M059J (cell line): ENCODE measurements at regions not wholly inside any gene's neighbourhood (a gene's known extent, or its start where the extent isn't known, plus 50 kb on each side); places are given as distances from the start of the nearest gene placed in this dataset.

ENCODE experiments used
- DNase-seq: peaks from one replicate; pipeline ENCODE4 v3.0.0-alpha.2; 2012; ENCODE audit warnings: low read depth

GRCh38 chr4:79023799-79024770 is 84.8 kb upstream of the PAQR3 start:
- DNase-seq = no peak

- no peak for DNase-seq
Observed at GRCh38 chr4:79022529-79022928, 83.3 kb upstream of the PAQR3 start.

DNA sequence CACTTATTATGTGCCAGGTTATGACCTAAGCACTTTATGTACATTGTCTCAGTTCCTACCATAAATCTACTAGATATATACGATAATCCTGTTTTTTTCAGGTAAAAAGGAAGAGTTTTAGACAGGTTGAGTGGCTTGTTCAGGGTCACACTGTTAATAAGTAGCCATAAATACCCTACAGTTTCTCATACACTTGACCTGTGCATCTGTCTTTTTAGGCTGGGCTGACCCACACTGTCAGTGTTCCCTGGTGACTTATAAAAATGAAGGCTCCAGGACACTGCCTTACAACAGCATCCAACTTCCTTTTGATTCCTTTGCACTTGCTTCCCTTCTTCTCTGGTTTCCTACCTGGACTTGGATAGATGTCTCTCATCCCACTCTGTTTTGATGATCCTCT is 78.2 kb upstream of the PAQR3 start:
- no peak for DNase-seq

- no peak for DNase-seq
Observed at GRCh38 chr4:79016878-79017277, 77.6 kb upstream of the PAQR3 start.

GRCh38 chr4:79015411-79015810 is 76.2 kb upstream of the PAQR3 start:
- DNase-seq = no peak

GRCh38 chr4:79014230-79014629 is 75.0 kb upstream of the PAQR3 start:
- DNase-seq = no peak

DNA sequence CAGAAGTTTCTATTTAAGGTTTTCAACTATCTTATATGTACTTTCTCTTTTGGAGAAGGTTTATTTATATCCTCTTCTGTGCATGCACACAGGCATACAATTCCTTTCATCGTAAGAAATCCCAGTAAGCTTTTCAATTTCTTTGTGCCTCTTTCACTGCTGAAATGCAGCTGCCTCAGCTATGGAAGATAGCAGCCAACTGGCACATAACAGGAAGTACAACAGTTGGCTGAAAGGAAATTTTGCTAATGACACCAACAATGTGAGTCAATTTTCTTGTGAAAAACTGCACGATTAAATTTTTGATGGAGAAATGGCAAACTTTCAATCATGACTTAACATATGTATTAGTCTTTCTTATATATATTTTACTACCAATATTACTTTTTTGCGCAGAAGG is 74.5 kb upstream of the PAQR3 start:
- DNase-seq = no peak

- no peak for DNase-seq
Observed at GRCh38 chr4:78990938-78991810, 51.9 kb upstream of the PAQR3 start.

DNA sequence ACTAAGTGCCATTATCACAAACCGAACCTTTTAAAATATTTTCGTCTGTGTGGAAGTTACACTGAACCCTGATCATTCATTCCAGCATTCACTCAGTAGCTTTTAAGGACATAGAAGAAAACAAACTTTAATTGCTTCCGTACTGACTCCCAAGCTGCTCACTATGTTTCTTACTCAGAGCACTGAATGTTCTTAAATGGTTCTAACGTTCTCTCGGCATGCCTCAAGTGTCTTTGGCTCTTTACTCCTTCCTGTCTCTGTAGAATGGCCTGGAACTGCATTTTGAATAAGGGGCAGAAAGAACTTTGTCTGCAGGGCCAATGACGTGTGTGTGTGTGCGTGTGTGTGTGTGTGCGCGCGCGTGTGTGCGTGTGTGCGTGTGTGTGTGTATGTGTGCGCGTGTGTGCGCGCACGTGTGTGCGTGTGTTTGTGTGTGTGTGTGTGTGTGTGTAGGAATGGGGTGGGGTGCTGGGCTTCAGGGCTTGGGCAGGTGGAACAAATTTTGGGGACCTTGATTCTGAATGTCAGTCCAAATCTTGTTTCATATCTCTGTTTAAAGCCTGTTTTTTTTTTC is 50.5 kb upstream of the PAQR3 start:
- no peak for DNase-seq
